Adrenal gland (tissue), 5 donors: ENCODE measurements at regions not wholly inside any gene's neighbourhood (a gene's known extent, or its start where the extent isn't known, plus 50 kb on each side); places are given as distances from the start of the nearest gene placed in this dataset.

Experiments
- CTCF ChIP-seq, 6 experiments: fragments of 450-650 bp in 4 of 6; fragments of 200-600 bp in 2 of 6; sonication (generic) in 1 of 6; IDR thresholded peaks; 1 replicate in 5 of 6; 2 replicates in 1 of 6; pipeline versions ENCODE4 v1.5.1 to v1.8.0; 2016 to 2021; ENCODE audit warnings: antibody characterized with exemption in 6 of 6, mild to moderate bottlenecking in 2 of 6, moderate library complexity in 1 of 6
- POLR2A ChIP-seq, 2 donors: fragments of 450-650 bp; IDR thresholded peaks; one replicate each; pipeline ENCODE4 v1.6.1; 2017; ENCODE audit warnings: antibody characterized with exemption in 2 of 2, mild to moderate bottlenecking in 2 of 2, moderate library complexity in 1 of 2
- donor health status: DM: no; HTN: no; CAD: no.

GRCh38 chr2:65992198-65992554 is 442.7 kb upstream of the MEIS1 start:
- TF ChIP-seq CTCF (IDR thresholded peaks at IDR 0.05) (no peak), POLR2A (IDR thresholded peaks at IDR 0.05) (no peak)
